ENCODE measurements at regions not wholly inside any gene's neighbourhood (a gene's known extent, or its start where the extent isn't known, plus 50 kb on each side); places are given as distances from the start of the nearest gene placed in this dataset.
A peak's percentile ranks its signal among the peaks of the same experiment; 100 is the strongest.

- Histone ChIP-seq H4K5ac (ENCODE audit: insufficient read length, low read depth, low read length) (no peak overlapping the region), H3K36me3 (ENCODE audit: control insufficient read depth in 2 of 4, insufficient read depth in 4 of 4, low read length in 3 of 4) (no peaks in the 10 kb centered on the region), H2AK5ac (ENCODE audit: low read depth, low read length) (no peak overlapping the region), H3K9ac (replicated peaks in 1 of 4; ENCODE audit: extremely low read depth in 1 of 4, low read depth in 3 of 4, low read length in 3 of 4) (no peak overlapping the region), H3K4me1 (replicated peaks in 1 of 4; ENCODE audit: control insufficient read depth in 3 of 4, insufficient read depth in 4 of 4, low read length in 3 of 4) (peaks cover 0 to 13% (median 6%) of the 10 kb centered on the region in 4 experiments; a peak in 3 of 7 replicates), H4K20me1 (replicated peaks in 1 of 2; ENCODE audit: control insufficient read depth in 1 of 2, insufficient read depth in 2 of 2, low read length in 2 of 2) (no peaks in the 10 kb centered on the region), H2BK20ac (ENCODE audit: low read length) (no peak overlapping the region), H4K91ac (replicated peaks; ENCODE audit: insufficient read length, low read length) (no peak overlapping the region), H3K4me2 (ENCODE audit: insufficient read depth in 1 of 2, low read depth in 2 of 2, low read length in 2 of 2) (no peak overlapping the region), H3K79me1 (ENCODE audit: low read depth, low read length) (no peaks in the 10 kb centered on the region; the same call in 1 of the 2 replicates), H3K23ac (ENCODE audit: insufficient read length) (no peak overlapping the region), H3K27ac (ENCODE audit: low read depth, low read length) (no peak overlapping the region), H2BK15ac (ENCODE audit: low read length) (no peak overlapping the region), H3K14ac (ENCODE audit: insufficient read length) (no peak overlapping the region), H2BK12ac (ENCODE audit: low read depth, low read length) (no peak overlapping the region), H3K4me3 (ENCODE audit: extremely low read depth in 1 of 4, insufficient read depth in 2 of 4, low read depth in 3 of 4, low read length in 4 of 4) (no peak overlapping the region), H3K18ac (ENCODE audit: extremely low read depth, low read length) (no peak overlapping the region), H3K27me3 (replicated peaks in 1 of 4; ENCODE audit: control insufficient read depth in 3 of 4, extremely low read depth in 1 of 4, insufficient read depth in 3 of 4, low read length in 3 of 4) (no peaks in the 10 kb centered on the region), H2BK120ac (replicated peaks; ENCODE audit: low read depth, low read length) (no peak overlapping the region), H2AFZ (ENCODE audit: low read length) (no peak overlapping the region), H3K23me2 (ENCODE audit: low read depth, low read length) (no peaks in the 10 kb centered on the region; the same call in 1 of the 2 replicates), H3K9me3 (ENCODE audit: insufficient read depth in 2 of 2, low read depth in 1 of 2, low read length in 1 of 2) (no peaks in the 10 kb centered on the region), H3K4ac (replicated peaks; ENCODE audit: insufficient read length, low read depth, low read length) (no peak overlapping the region), H3K79me2 (ENCODE audit: control insufficient read depth in 1 of 2, insufficient read depth in 2 of 2, low read length in 2 of 2) (no peaks in the 10 kb centered on the region), H3K56ac (replicated peaks; ENCODE audit: insufficient read length, low read depth, low read length) (no peak overlapping the region), H2BK5ac (ENCODE audit: low read depth, low read length) (no peak overlapping the region), H4K8ac (ENCODE audit: extremely low read depth, insufficient read depth, low read length) (no peak overlapping the region)
- WGBS, 2 experiments (ENCODE audit: extremely low coverage in 1 of 2, insufficient coverage in 1 of 2, insufficient read length in 1 of 2, insufficient replicate concordance in 2 of 2, low coverage in 1 of 2, low lambda C conversion rate in 2 of 2, missing lambda C conversion rate in 1 of 2) = 88% methylated on average over 2 of the region's 2 CpGs; no CpG with 5 or more reads in 1 of the 2 experiments
- peak; percentile 28 for FAIRE-seq
- no peak for DNase-seq (ENCODE audit: low read depth in 1 of 2, low spot score in 2 of 2)
- ChIA-PET CTCF (ENCODE audit: partially characterized antibody) (interaction anchor here (1.2 to 1.6 kb wide), 2 partner anchors 44 to 338 kb away, joined by 3 to 4 read pairs; no protein-coding TSS in a partner anchor), POLR2A (ENCODE audit: partially characterized antibody) (interaction anchor here (0.8 to 0.9 kb wide), 3 partner anchors 8 to 817 kb away, joined by 3 read pairs; no protein-coding TSS in a partner anchor)
- no peak for TF ChIP-seq CEBPB (IDR thresholded peaks at IDR 0.05; ENCODE audit: low read depth, low read length)
Observed at GRCh38 chr6:114446342-114446741, 103.5 kb upstream of the HS3ST5 start.
